GM10266 (cell line): ENCODE measurements at regions not wholly inside any gene's neighbourhood (a gene's known extent, or its start where the extent isn't known, plus 50 kb on each side); places are given as distances from the start of the nearest gene placed in this dataset.

ENCODE experiments used
- DNase-seq: peaks from one replicate; pipeline ENCODE4 v3.0.0; 2012; ENCODE audit errors: extremely low spot score
- CTCF ChIP-seq: IDR thresholded peaks from 2 replicates; pipeline ENCODE4 v1.5.1; 2012; ENCODE audit warnings: mild to moderate bottlenecking, low read depth; ENCODE audit not compliant: control insufficient read depth, insufficient read depth; ENCODE audit errors: missing control alignments

- DNase-seq: no peak
- no peak for TF ChIP-seq CTCF
Measured at GRCh38 chr5:125152044-125152443, 405.6 kb upstream of the ZNF608 start.

GRCh38 chr5:125152461-125153189 is 406.2 kb upstream of the ZNF608 start:
- DNase-seq: no peak
- TF ChIP-seq CTCF: no peak

GRCh38 chr5:125153231-125153630 is 406.8 kb upstream of the ZNF608 start:
- DNase-seq: no peak
- TF ChIP-seq CTCF: no peak

- DNase-seq: no peak
- no peak for TF ChIP-seq CTCF
Measured at GRCh38 chr5:125154301-125155110, 408.1 kb upstream of the ZNF608 start.

GRCh38 chr5:125160787-125161502 is 414.5 kb upstream of the ZNF608 start:
- DNase-seq: no peak
- TF ChIP-seq CTCF: no peak

- no peak for TF ChIP-seq CTCF
- no peak for DNase-seq
Measured at GRCh38 chr5:125162714-125163113, 416.3 kb upstream of the ZNF608 start.
